HG02840 (cell line): ENCODE measurements at regions not wholly inside any gene's neighbourhood (a gene's known extent, or its start where the extent isn't known, plus 50 kb on each side); places are given as distances from the start of the nearest gene placed in this dataset.
A peak's percentile ranks its signal among the peaks of the same experiment; 100 is the strongest.
"Not testable (repeated sequence)": the region's sequence is repeated elsewhere in the genome, so short reads cannot be mapped to it uniquely, and the experiment has no call there.

ENCODE experiments used
- ATAC-seq: cut with Tn5 transposase; IDR thresholded peaks from one replicate; pipeline ENCODE4 v1.9.1; 2021; ENCODE audit warnings: mild to moderate bottlenecking, moderate library complexity, moderate number of reproducible peaks; ENCODE audit not compliant: unreplicated experiment, low FRiP score

DNA sequence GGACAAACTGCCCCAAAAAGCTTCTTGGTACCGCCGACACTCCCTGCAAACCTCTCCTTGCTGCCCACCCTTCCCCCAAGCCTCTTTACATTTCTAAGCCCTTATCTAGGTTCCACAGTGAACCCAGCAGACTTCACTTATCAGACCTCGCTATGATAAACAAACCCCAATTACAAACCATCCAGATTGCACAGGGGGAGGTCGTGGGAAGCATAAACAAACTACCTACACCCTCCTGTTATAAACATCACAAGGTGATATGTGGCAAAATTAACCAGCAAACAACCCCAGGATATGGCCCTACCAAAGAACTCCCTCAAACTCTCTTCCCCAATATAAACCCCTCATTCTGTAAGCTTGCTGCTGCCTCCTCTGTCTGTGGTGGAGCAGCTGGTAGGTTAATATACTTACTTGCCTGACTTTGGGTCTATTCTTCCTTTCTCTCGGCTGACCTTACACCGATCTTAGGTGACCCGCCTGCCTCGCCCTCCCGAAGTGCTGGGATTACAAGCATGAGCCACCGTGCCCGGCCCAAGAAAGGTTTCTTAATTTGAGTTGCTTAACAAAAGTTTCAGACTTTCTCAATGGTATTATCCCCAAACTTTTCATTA, 66.0 kb upstream of the TENM4 start:
- no peak for ATAC-seq

DNA sequence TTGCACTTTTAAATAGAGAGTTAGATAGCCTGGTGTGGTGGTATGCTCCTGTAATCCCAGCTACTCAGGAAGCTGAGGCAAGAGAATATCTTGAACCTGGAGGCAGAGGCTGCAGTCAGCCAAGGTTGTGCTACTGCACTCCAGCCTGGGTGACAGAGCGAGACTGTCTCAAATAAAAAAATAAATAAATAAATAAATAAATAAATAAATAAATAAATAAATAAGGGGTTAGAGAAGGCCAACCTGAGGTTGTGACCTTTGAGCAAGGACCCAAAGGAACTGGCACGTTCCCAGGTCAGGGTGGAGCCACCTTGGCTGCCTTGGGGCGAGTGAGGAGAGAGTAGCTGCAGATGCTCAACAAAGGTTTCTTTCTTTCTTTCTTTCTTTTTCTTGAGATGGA, 65.3 kb upstream of the TENM4 start:
- ATAC-seq, result no peak

DNA sequence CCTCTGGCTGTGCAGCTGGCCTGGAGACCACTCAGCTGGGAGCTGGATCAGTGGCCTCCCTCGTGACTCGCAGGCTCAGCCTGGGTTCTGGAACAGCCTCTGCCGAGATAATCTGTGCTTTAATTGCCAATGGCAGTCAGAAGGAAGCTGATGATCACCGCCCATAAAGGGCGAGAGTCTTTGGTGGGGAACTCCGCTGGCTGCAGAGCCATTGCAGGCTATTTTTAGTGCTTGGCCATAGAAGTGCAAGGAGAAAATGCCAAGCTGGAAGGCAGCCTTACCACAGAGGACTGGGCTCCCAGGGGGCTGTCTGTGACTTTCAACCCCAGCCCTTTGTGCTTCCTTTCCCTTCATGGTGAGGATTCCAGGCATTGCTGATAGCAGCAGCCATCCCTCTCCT, 62.2 kb upstream of the TENM4 start:
- ATAC-seq, result no peak

DNA sequence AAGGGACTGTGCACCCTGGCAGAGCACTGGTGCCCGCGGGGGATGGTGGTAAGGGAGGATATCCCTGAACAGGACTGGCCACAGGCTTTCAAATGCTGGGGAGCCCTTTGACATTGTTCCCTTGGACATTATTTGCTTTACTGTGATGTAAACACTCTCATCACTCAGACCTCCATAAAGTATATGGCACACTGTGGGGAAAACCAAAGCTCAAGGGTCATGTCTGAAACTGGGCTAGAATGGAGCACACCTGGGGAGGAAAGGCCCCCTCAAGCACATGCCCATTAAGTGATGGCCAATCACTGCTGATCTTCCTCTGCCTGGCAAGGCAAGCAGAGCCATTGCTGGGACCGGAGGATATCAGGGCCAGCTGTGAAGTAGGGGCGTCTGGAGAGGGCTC, 60.9 kb upstream of the TENM4 start:
- ATAC-seq, result no peak

DNA sequence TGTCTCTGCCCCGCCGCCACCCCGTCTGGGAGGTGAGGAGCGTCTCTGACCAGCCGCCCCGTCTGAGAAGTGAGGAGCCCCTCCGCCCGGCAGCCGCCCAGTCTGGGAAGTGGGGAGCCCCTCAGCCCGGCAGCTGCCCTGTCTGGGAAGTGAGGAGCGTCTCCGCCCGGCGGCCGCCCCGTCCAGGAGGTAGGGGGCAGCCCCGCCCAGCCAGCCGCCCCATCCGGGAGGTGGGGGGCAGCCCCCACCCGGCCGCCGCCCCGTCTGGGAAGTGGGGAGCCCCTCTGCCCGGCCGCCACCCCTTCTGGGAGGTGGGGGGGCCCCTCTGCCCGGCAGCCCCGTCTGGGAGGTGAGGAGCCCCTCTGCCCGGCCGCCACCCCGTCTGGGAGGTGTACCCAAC, 59.1 kb upstream of the TENM4 start:
- not testable (repeated sequence) for ATAC-seq

DNA sequence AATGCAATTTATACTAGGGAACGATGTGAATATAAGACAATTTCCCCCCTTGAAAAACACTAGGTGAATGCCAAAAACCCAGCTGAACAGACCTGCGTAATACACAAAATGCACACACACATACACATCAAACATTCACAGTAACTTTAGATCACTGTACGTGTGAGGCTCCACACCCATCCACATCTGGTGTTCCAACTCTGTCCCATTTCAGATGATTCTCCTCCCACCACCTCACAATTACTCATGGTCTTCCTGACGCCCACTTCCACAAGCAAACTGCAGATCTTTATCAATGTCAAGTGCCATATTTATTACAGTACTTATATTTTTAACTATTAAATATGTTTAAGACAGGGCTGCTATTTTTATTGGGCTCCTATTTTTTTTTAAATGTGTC, 57.8 kb upstream of the TENM4 start:
- no peak for ATAC-seq

DNA sequence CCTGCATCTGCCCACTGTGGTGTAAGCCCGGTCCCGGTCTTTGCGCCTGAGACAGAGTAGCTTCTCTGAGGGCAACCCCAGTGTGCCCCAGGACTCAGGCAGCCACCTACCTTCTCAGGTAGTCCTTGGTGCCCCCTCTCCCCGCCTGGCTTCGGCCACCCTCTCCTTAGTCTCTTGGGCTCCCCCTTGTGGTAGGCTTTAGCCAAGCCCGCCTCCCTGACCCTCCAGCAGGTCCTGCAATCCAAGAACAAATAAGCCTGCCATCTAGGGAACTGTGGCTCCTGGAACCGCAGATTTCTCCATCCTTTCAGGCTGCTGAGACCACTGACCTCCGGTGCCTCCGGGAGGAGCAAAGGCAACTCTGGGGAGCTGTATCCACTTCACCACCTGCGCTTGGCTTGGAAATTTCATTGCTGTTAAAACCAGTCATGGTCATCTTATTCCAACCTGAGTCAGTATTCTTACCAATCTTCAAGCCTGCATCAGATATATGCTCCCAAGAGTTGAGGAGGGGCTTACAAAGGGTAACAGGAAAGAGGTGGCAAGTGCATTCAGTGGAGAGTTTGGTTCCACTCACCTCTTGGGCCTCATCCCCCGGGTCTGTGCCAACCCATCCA, 52.8 kb upstream of the TENM4 start:
- peak; percentile 78 for ATAC-seq

DNA sequence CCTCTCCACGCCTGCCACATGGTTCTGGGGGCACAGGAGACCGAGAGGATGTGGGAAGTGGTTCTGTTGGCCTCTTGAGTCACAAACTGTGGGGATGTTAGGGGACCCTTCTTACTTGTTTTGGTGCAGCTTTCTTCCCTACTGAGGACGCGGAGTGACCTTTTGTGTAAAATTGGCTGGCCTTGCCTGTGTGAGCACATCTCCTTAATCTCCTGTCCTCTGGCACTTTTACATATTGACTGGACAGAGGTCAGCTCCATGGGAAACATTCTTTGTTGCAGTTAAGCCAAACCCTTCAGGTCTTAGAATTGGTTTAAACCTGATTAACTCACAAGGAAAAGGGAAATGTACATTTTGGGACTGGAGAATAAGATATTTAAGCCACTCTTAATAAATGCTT, 51.2 kb upstream of the TENM4 start:
- ATAC-seq, result no peak
